ENCODE measurements at regions not wholly inside any gene's neighbourhood (a gene's known extent, or its start where the extent isn't known, plus 50 kb on each side); places are given as distances from the start of the nearest gene placed in this dataset.

DNA sequence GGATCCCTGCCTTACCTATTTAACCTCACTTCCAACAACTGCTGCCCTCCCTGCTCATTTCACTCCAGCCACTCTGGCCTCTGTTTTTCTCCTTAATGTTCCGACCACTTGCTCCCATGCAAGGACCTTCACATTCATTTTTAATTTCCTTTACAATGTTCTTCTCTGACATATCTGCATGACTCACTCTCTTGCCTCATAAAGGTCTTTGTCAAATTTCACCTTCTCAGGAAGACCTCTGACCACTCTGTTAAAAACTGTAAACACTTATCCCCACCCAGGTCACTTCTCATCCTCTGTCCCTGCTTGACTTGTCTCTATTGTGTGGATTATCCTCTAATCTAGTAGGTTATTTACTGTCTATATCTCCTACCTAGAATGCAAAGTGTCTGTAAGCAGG is 751.2 kb downstream of the BRINP1 start:
- TF ChIP-seq, protein P1, sequence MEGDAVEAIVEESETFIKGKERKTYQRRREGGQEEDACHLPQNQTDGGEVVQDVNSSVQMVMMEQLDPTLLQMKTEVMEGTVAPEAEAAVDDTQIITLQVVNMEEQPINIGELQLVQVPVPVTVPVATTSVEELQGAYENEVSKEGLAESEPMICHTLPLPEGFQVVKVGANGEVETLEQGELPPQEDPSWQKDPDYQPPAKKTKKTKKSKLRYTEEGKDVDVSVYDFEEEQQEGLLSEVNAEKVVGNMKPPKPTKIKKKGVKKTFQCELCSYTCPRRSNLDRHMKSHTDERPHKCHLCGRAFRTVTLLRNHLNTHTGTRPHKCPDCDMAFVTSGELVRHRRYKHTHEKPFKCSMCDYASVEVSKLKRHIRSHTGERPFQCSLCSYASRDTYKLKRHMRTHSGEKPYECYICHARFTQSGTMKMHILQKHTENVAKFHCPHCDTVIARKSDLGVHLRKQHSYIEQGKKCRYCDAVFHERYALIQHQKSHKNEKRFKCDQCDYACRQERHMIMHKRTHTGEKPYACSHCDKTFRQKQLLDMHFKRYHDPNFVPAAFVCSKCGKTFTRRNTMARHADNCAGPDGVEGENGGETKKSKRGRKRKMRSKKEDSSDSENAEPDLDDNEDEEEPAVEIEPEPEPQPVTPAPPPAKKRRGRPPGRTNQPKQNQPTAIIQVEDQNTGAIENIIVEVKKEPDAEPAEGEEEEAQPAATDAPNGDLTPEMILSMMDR (IDR thresholded peaks at IDR 0.05; ENCODE audit: low read depth, low read length, missing control alignments): no peak
- DNase-seq (ENCODE audit: low read depth): no peak
- H3K4me3 ChIP-seq (ENCODE audit: low read depth, low read length): no peak overlapping the region
- in situ Hi-C loops (cut with HindIII; ENCODE audit: low sequenced_read_pairs): no loop called here

DNA sequence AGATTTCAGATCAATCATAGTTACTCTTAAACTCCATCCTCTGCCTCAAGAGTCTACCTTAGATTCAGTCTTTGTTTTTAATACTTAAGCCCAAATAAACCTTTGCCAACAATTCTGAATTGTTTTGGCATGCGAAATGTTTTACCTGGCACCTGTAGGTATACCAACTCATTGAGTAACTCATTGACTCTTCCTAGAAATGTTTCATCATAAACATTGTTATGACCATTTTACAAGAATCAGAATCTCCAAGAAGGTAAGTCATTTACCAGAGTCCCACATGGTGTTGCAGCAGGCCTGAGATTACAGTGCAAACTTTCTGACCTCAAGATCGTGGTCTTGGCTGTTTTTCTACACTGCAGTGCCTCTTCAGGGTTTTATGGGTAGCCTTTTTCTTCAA is 750.4 kb downstream of the BRINP1 start:
- H3K4me3 ChIP-seq (ENCODE audit: low read depth, low read length): no peak overlapping the region
- TF ChIP-seq, protein P1 (IDR thresholded peaks at IDR 0.05; ENCODE audit: low read depth, low read length, missing control alignments): no peak
- in situ Hi-C loops (cut with HindIII; ENCODE audit: low sequenced_read_pairs): no loop called here
- DNase-seq (ENCODE audit: low read depth): no peak

DNA sequence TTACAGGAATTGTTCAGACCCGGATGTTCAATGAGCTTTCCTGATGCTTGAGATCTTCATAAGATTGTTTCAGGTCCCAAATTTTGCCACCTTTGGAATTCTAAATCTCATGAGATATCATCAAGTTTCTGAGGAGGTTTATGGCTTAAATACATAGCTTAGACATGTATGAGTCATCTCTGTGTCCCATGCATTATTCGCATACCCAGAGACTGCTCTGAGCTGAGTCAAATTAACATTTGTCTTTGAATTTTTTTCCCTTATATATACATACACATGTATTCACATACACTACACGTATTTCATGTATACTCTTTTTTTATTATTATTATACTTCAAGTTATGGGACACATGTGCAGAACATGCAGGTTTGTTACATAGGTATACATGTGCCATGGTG is 744.6 kb downstream of the BRINP1 start:
- H3K4me3 ChIP-seq (ENCODE audit: low read depth, low read length): no peak overlapping the region
- no peak for DNase-seq (ENCODE audit: low read depth)
- in situ Hi-C loops (cut with HindIII; ENCODE audit: low sequenced_read_pairs): no loop called here
- TF ChIP-seq, protein P1 (IDR thresholded peaks at IDR 0.05; ENCODE audit: low read depth, low read length, missing control alignments): no peak

GRCh38 chr9:118630079-118630478 is 739.2 kb downstream of the BRINP1 start:
- TF ChIP-seq, protein P1 (IDR thresholded peaks at IDR 0.05; ENCODE audit: low read depth, low read length, missing control alignments): no peak
- no peak for DNase-seq (ENCODE audit: low read depth)

DNA sequence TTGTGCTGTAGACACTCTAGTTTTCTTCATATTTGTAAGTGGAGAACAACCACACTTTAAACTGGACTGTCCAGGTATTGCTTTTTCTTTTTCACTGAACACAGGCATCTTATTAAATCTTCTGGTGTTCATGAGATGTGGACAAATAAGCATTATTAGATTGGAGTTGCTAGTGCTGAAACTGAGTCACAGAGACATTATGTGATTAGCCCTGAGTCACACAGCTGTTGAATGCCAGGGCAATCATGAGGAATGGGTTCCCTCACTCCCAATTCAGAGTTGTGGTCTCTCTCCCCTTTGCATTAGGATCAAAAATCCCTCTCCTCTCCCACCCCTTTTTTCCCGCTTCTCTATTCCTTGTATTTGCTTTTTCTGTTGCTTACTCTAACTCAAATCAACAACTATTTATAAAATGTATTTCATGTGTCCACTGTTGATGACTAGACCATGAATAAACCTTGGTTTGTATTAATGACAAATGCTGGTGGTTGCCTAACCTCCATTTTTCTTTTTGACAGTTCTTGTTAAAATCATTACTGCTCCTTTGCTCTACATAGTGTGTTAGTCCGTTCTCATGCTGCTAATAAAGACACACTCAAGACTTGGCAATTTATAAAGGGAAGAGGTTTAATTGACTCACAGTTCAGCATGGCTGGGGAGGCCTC is 738.2 kb downstream of the BRINP1 start:
- no peak overlapping the region for H3K4me3 ChIP-seq (ENCODE audit: low read depth, low read length)
- no peak for DNase-seq (ENCODE audit: low read depth)
- TF ChIP-seq, protein P1 (IDR thresholded peaks at IDR 0.05; ENCODE audit: low read depth, low read length, missing control alignments): no peak
- in situ Hi-C loops (cut with HindIII; ENCODE audit: low sequenced_read_pairs): no loop called here

More at GRCh38 chr9:118630079-118630478, 739.2 kb downstream of the BRINP1 start:
- no peak overlapping the region for H3K4me3 ChIP-seq (ENCODE audit: low read depth, low read length)
- in situ Hi-C loops (cut with HindIII; ENCODE audit: low sequenced_read_pairs): no loop called here

DNA sequence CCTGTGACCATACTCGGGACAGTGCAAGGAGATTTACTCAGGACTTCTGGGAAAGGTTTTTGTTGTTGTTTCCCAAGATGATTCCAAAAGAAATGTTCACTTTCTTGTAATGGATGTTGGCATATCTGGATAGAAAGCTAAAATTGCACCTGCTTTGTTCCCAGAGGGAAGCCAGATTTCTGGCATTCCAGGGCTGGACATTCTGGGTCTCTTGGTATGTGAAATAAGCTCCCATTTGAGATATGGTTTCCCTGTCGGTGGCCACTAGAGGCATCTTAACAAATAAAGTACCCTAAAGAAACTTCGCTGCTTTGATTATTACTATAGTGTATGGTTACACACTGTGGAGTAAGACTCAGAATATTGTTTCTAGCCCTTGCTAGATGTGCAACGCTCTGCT is 737.3 kb downstream of the BRINP1 start:
- H3K4me3 ChIP-seq (ENCODE audit: low read depth, low read length): no peak overlapping the region
- TF ChIP-seq, protein P1 (IDR thresholded peaks at IDR 0.05; ENCODE audit: low read depth, low read length, missing control alignments): no peak
- in situ Hi-C loops (cut with HindIII; ENCODE audit: low sequenced_read_pairs): no loop called here
- DNase-seq (ENCODE audit: low read depth): no peak
